Body of pancreas (tissue), 4 donors: ENCODE measurements at regions not wholly inside any gene's neighbourhood (a gene's known extent, or its start where the extent isn't known, plus 50 kb on each side); places are given as distances from the start of the nearest gene placed in this dataset.

Source experiments
- POLR2A ChIP-seq, 3 donors: fragments of 450-650 bp; IDR thresholded peaks; one replicate each; pipeline ENCODE4 v1.6.1; 2016; ENCODE audit warnings: antibody characterized with exemption in 3 of 3, mild to moderate bottlenecking in 2 of 3
- TF ChIP-seq, protein P1 (sequence below), 7 experiments: fragments of 450-650 bp in 4 of 7; fragments of 200-600 bp in 3 of 7; sonication (generic) in 3 of 7; IDR thresholded peaks; one replicate each; pipeline ENCODE4 v1.5.1; 2016 to 2019; ENCODE audit warnings: antibody characterized with exemption in 7 of 7

DNA sequence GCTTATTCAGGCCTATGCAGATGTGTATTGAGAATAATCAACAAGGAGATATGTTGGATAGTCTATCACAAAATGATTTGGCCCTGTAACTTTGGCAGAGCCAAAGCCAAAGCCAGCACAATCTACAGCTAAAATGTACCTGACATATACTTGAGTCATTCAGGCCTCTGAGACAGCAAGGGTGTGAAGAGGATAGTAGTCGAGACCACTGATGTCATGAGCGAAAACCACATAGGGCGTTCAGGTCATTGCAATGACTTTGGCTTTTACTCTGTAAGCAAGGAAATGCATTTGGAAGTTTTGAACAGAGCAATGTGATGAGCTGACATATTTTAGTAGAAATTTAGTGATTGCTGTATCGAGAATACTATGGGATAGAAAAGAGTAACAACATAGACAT lies 579.6 kb downstream of the AMY1C start:
- TF ChIP-seq, protein P1, sequence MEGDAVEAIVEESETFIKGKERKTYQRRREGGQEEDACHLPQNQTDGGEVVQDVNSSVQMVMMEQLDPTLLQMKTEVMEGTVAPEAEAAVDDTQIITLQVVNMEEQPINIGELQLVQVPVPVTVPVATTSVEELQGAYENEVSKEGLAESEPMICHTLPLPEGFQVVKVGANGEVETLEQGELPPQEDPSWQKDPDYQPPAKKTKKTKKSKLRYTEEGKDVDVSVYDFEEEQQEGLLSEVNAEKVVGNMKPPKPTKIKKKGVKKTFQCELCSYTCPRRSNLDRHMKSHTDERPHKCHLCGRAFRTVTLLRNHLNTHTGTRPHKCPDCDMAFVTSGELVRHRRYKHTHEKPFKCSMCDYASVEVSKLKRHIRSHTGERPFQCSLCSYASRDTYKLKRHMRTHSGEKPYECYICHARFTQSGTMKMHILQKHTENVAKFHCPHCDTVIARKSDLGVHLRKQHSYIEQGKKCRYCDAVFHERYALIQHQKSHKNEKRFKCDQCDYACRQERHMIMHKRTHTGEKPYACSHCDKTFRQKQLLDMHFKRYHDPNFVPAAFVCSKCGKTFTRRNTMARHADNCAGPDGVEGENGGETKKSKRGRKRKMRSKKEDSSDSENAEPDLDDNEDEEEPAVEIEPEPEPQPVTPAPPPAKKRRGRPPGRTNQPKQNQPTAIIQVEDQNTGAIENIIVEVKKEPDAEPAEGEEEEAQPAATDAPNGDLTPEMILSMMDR (IDR thresholded peaks at IDR 0.05), result no peak
- TF ChIP-seq POLR2A (IDR thresholded peaks at IDR 0.05), result no peak
